ENCODE measurements at regions not wholly inside any gene's neighbourhood (a gene's known extent, or its start where the extent isn't known, plus 50 kb on each side); places are given as distances from the start of the nearest gene placed in this dataset.

GRCh38 chr13:40210865-40211585, 455.4 kb downstream of the FOXO1 start:
- TF ChIP-seq, protein P1, sequence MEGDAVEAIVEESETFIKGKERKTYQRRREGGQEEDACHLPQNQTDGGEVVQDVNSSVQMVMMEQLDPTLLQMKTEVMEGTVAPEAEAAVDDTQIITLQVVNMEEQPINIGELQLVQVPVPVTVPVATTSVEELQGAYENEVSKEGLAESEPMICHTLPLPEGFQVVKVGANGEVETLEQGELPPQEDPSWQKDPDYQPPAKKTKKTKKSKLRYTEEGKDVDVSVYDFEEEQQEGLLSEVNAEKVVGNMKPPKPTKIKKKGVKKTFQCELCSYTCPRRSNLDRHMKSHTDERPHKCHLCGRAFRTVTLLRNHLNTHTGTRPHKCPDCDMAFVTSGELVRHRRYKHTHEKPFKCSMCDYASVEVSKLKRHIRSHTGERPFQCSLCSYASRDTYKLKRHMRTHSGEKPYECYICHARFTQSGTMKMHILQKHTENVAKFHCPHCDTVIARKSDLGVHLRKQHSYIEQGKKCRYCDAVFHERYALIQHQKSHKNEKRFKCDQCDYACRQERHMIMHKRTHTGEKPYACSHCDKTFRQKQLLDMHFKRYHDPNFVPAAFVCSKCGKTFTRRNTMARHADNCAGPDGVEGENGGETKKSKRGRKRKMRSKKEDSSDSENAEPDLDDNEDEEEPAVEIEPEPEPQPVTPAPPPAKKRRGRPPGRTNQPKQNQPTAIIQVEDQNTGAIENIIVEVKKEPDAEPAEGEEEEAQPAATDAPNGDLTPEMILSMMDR (IDR thresholded peaks at IDR 0.05), result no peak
- Histone ChIP-seq H3K27ac (no peak overlapping the region), H3K9me3 (no peaks in the 10 kb centered on the region), H3K4me3 (ENCODE audit: low read depth in 1 of 2, low read length in 1 of 2) (no peak overlapping the region), H3K4me1 (ENCODE audit: control insufficient read depth in 1 of 2, insufficient read depth in 1 of 2, low read depth in 1 of 2, low read length in 1 of 2) (no peaks in the 10 kb centered on the region), H3K27me3 (no peaks in the 10 kb centered on the region), H3K36me3 (no peaks in the 10 kb centered on the region)

DNA sequence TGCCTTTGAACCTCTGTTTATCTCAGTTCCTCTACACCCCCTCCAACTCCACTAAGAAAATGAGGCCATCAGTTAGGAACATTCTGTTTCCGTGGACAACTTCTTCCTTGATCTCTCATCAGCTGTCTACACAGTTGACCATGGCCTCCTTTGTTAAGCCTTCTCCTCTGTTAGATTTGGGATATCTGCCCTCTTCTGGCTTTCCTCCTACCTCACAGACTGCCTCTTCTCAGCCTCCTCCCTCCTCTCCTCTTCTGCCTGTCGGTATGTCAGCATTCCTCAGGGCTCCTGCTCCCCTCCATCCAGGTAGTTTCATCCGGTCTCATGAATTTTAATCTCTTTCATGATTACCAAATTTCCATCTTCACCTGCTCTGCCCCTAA, 454.9 kb downstream of the FOXO1 start:
- no peaks in the 10 kb centered on the region for H3K27me3 ChIP-seq
- TF ChIP-seq, protein P1 (IDR thresholded peaks at IDR 0.05), result no peak

GRCh38 chr13:40213779-40214178, 452.7 kb downstream of the FOXO1 start:
- Histone ChIP-seq H3K36me3 (no peaks in the 10 kb centered on the region), H3K27me3 (no peaks in the 10 kb centered on the region), H3K4me3 (ENCODE audit: low read depth in 1 of 2, low read length in 1 of 2) (no peak overlapping the region), H3K4me1 (ENCODE audit: control insufficient read depth in 1 of 2, insufficient read depth in 1 of 2, low read depth in 1 of 2, low read length in 1 of 2) (no peaks in the 10 kb centered on the region), H3K27ac (no peak overlapping the region), H3K9me3 (no peaks in the 10 kb centered on the region)
- TF ChIP-seq, protein P1 (IDR thresholded peaks at IDR 0.05), result no peak

More for the DNA sequence above, 454.9 kb downstream of the FOXO1 start:
- Histone ChIP-seq H3K4me3 (ENCODE audit: low read depth in 1 of 2, low read length in 1 of 2) (no peak overlapping the region), H3K27ac (no peak overlapping the region), H3K9me3 (no peaks in the 10 kb centered on the region), H3K36me3 (no peaks in the 10 kb centered on the region), H3K4me1 (ENCODE audit: control insufficient read depth in 1 of 2, insufficient read depth in 1 of 2, low read depth in 1 of 2, low read length in 1 of 2) (no peaks in the 10 kb centered on the region)

DNA sequence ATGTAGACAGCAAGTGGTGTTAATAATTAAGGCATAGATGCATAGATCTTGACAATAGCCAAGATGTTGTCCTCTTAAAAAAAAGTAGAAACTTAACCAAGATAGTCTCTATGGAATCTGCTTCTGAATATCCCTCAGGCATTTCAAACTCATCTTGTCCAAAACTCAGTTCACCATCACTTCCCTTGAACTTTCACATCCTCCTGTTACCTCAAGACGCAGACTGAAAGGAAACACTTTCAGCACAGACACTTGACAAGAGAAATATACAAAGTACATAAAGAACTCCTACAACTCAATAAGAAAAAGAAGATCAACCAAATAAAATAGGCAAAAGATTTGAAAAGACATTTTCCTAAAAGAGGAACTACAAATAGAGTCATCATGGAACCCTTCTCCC, 451.1 kb downstream of the FOXO1 start:
- TF ChIP-seq, protein P1 (IDR thresholded peaks at IDR 0.05), result no peak
- H3K27ac ChIP-seq, result no peak overlapping the region
- H3K36me3 ChIP-seq, result no peaks in the 10 kb centered on the region
- no peaks in the 10 kb centered on the region for H3K9me3 ChIP-seq
- no peaks in the 10 kb centered on the region for H3K4me1 ChIP-seq (ENCODE audit: control insufficient read depth in 1 of 2, insufficient read depth in 1 of 2, low read depth in 1 of 2, low read length in 1 of 2)
- no peak overlapping the region for H3K4me3 ChIP-seq (ENCODE audit: low read depth in 1 of 2, low read length in 1 of 2)
- no peaks in the 10 kb centered on the region for H3K27me3 ChIP-seq

DNA sequence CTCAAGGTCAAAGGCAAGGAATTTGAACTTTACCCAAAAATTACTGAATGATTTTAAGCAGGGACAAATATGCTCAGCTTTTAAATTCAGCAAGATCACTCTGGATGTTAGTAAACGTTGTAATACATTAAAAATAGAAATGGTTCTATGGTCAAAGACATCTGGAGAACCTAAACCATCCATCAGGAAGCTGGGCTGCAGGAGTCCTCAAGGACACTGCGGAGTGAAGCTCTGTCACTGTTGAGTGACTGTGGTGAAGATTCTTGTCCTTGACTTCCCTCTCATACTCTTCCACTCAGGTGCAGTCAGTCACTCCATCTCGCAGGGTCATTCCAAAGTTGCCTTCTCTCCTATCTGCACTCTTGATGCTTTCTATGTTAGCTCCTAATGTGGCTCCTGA, 450.7 kb downstream of the FOXO1 start:
- Histone ChIP-seq H3K27me3 (no peaks in the 10 kb centered on the region), H3K9me3 (no peaks in the 10 kb centered on the region), H3K4me1 (ENCODE audit: control insufficient read depth in 1 of 2, insufficient read depth in 1 of 2, low read depth in 1 of 2, low read length in 1 of 2) (no peaks in the 10 kb centered on the region), H3K36me3 (no peaks in the 10 kb centered on the region), H3K4me3 (ENCODE audit: low read depth in 1 of 2, low read length in 1 of 2) (no peak overlapping the region), H3K27ac (no peak overlapping the region)
- TF ChIP-seq, protein P1 (IDR thresholded peaks at IDR 0.05), result no peak
